Fibroblast of peridontal ligament (primary cell): ENCODE measurements at regions not wholly inside any gene's neighbourhood (a gene's known extent, or its start where the extent isn't known, plus 50 kb on each side); places are given as distances from the start of the nearest gene placed in this dataset.

ENCODE experiments used
- DNase-seq: peaks from one replicate; pipeline ENCODE4 v3.0.0-alpha.2; 2010; ENCODE audit errors: extremely low read depth

- no peak for DNase-seq
Observed at GRCh38 chr2:43034242-43034619, 192.2 kb downstream of the ZFP36L2 start.

- DNase-seq = no peak
Observed at GRCh38 chr2:43033466-43034241, 192.8 kb downstream of the ZFP36L2 start.

DNA sequence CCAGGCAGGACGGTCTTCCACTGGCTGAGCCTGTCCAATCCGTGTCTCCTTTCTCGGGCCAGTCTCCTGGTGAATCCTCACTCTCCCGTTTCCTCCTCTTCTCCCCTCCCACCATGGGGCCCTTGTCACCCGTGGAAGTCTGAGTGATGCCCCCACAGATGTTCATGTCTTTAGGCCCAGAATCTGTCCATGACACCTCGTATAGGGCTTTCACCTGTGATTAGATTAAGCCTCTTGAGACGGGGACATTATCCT is 193.5 kb downstream of the ZFP36L2 start:
- no peak for DNase-seq

- no peak for DNase-seq
Observed at GRCh38 chr2:43032213-43033015, 194.0 kb downstream of the ZFP36L2 start.

DNA sequence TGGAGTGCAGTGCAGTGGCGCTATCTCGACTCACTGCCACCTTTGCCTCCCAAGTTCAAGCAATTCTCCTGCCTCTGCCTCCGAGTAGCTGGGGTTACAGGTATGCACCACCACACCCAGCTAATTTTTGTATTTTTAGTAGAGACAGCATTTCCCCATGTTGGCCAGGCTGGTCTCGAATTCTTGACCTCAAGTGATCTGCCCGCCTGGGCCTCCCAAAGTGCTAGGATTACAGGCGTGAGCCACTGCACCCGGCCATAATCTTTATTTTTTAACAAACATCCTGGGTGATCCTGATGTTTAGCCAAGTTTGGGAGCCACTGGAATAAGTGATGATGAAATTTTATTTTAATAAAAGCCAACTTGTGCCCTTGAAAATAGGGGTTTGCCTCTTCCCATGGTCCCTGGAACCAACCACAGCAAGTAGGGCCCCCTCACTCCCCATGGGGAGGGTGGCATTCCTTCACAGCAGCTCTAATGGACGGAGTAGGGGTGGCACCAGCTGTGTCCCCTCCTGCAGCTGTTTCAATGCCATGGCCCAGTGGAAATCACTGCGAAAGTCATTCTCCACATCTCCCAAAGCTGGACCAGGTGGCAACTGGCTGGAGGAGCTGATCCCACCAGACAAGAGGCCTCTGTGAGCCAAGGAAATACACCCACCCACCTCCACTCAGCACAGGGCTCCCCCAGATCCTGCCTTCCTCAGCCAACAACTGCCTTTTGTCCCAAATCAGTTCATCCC is 194.8 kb downstream of the ZFP36L2 start:
- DNase-seq = no peak

- DNase-seq = no peak
Observed at GRCh38 chr2:43030551-43031307, 195.7 kb downstream of the ZFP36L2 start.

GRCh38 chr2:43029186-43029585 is 197.2 kb downstream of the ZFP36L2 start:
- DNase-seq = no peak

- no peak for DNase-seq
Observed at GRCh38 chr2:43028188-43028587, 198.2 kb downstream of the ZFP36L2 start.

DNA sequence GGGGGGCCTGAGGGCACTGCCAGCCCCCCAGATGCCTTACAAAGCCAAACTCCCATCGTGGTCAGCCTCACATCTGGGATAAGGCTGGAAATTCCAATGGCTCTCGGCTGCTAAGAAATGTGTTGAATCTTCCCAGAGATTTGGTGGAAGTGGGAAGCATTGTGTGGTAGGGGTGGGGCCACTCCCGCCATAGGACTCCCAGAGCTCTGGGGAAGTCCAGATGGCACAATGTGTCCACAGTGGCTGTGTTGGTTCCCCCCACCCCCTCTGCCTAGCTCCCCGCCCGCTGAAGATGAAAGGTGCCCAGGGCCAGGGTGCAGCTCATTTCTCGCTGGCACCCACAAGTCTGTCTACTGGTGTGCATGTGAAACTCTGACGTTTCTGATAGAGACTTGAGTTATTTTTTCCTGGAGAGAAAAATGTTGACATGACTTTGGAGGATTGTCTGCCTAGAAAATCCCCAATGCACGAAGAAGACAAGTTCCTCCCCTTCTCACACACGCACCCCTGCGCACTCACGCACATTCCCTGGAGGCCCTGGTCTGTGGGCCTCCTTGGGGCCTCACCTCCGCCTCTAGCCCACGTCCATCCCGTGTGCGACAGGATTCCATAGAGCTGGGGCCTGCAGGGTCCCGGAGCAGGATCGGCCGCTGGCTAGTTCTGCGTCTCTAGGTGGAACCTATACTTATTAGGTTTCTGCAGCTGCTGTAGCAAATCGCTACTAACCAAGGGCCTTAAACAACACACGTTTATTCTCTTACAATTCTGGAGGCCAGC is 199.1 kb downstream of the ZFP36L2 start:
- no peak for DNase-seq

GRCh38 chr2:43026426-43027096 is 199.8 kb downstream of the ZFP36L2 start:
- DNase-seq = no peak

DNA sequence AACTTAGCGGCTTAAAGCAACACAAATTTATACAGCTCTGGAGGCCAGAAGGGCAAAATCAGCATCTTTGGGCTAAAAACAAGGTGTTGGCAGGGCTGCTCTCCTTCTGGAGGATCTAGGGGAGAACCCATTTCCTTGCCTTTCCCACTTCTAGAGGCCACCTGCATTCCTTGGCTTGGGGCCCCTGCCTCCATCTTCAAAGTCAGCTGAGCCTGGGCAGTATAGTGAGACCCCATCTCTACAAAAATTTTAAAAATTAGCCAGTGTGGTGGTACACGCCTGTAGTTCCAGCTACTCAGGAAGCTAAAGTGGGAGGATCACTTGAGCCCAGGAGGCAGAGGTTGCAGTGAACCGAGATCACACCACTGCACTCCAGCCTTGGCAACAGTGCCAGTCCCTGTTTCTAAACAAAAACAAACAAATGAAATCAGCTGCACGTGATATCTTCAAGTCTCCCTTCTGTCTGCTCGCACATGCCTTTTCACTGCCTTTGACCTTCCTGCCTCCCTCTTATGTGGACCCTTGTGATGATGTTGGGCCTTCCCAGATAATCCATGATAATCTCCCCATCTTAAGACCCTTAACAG is 200.6 kb downstream of the ZFP36L2 start:
- DNase-seq = no peak

DNA sequence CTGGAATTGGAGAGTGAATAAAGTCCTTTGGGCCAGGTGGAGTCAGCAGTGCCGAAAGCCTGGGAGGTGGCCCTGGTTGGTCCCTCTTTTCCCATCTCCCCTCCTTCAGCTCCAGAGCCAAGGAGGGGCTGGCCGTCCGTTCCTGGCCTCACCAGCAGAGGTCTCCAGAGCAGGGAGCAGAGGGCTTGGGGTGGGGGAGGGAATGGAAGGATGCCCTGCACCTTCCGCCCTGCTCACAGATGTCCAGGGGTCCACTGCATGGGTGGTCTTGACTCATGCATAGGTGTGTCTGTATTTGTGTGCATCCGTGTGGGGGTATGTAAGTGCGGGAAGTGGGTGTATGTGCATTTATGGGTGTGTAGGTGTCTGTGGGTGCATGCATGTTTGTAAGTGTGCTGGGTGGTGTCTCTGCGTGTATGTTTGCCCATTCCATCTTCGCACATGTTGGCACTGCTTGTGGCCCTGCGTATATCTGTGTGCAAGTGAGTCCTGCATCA is 201.8 kb downstream of the ZFP36L2 start:
- DNase-seq = peak; percentile 39

DNA sequence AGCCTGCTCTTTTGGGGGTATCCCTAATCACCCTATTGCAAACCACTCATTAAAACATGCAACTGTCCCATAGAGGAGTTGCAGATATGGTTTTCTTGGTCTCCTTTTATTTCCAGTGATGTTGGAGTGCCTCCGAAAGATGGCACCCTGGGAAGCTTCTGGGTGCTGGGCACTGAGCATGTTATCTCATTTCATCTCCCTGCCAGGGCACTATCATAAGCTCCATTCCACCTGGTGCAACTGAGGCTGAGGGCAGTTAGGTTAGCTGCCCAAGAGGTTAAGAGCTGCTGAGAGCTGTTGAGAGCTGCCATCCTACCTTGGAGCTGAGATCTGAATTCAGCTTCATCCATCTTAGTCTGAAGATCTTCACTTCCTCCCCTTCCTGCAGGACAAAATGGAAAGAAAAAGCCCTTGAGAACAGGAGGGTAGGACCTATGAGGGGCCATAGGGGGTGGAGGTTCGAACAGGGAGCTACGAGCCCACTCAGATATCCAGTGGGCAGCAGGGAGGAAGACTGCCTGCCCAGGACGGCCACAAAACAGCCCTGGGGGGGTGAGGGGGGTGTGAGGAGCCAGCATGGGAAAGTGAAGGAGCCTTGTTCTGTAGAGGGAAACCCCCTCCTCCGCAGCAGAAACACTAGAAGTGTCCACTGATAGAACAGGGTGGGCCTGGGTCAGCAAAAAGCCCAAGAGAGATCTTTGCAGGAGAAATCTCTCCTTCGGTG is 202.5 kb downstream of the ZFP36L2 start:
- no peak for DNase-seq

DNA sequence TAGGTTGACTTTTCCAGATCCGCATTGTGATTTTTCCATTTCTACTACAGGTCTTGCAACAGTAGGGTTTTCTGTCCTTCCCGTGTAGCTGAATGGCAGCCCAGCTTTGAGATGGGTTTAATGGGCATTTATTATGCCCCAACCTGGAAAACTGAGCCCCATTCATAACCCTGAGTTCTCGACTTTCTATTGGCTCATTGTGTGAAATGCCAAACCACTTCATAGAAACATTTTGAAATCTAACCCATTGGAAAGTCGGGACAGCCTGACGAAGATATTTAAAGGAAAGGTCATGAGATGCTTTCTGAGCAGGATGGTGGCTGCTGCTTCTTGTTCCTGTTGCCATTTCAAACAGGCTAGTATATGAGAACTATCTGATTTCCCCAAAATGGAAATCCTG is 203.5 kb downstream of the ZFP36L2 start:
- DNase-seq = no peak

- DNase-seq = no peak
Observed at GRCh38 chr2:43021791-43022509, 204.5 kb downstream of the ZFP36L2 start.

DNA sequence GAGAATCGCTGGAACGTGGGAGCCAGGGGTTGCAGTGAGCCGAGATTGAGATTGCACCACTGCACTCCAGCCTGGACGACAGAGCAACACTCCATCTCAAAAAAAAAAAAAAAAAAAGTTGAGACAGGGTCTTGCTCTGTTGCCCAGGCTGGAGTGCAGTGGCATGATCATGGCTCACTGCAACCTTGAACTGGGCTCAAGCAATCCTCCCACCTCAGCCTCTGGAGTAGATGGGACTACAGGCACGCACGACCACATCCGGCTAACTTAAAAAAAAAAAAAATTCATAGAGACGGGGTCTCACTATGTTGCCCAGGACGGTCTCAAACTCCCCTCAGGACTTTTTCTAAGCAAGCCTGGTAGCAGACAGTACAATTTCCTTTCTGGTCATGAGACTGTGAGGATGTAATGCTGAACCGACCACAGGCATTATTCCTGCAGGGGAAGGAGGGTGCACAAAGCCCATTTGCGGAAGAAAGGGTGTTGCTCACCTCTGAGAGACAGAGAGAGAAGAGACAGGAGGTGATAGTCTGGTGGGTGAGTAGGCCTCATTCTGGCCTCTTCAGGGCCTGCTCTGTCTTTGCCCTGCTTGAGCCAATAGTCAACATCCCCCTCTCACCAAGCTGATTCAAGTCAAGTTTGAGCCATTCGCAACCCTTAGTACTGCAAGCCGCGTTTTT is 205.3 kb downstream of the ZFP36L2 start:
- no peak for DNase-seq

- no peak for DNase-seq
Observed at GRCh38 chr2:43020296-43020695, 206.1 kb downstream of the ZFP36L2 start.

DNA sequence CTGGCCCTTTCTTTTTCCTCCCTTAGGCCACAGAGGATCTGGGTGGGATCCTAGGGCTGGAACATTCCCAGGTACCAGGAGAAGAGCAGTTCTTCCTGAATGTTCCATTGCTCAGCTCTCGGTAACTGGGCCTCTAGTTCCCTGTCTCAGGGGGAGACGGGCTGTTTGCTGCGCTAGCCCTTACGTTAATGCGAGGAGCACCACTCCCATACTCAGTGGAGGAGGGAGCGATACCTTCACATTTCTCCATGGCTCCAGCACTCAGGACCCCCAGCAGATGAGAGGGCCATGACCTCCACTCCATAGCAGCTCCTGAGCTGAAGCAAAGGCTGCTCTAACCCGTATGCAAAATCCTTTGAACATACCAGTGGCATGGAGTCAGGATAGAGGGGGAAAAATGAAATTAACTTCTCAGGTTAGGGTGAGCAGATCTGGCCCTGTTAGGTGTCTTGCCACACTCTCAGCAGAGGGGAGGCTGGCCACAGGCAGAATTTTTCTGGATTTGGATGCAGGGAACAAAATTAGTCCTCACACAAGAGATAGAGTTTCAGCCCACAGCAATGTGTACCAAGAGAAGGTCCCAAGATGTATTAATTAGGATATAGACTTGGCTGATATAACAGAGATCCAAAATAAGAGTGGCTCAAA is 206.7 kb downstream of the ZFP36L2 start:
- no peak for DNase-seq
